Non-pigmented ciliary epithelial cell (primary cell): ENCODE measurements at regions not wholly inside any gene's neighbourhood (a gene's known extent, or its start where the extent isn't known, plus 50 kb on each side); places are given as distances from the start of the nearest gene placed in this dataset.
"Not testable (repeated sequence)": the region's sequence is repeated elsewhere in the genome, so short reads cannot be mapped to it uniquely, and the experiment has no call there.

Source experiments
- DNase-seq: peaks from one replicate; pipeline ENCODE4 v3.0.0-alpha.2; 2010; ENCODE audit warnings: low read depth

DNA sequence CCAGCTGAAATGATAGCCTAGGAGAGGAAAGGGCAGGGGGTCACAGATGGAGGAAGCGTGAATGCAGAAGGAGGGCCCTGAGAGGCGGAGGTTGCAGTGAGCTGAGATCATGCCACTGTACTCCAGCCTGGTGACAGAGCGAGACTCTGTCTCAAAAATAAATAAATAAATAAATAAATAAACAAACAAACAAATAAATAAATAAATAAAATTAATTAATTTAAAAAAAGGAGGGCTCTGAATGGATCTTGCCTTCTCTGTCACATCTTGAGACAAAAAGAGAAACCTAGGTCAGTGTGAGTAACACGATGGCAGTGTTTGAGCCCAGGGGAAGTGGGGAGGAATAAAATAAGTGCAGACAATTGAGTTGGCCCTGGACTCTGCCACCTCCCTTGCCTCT lies 182.3 kb upstream of the DAAM1 start:
- not testable (repeated sequence) for DNase-seq

DNA sequence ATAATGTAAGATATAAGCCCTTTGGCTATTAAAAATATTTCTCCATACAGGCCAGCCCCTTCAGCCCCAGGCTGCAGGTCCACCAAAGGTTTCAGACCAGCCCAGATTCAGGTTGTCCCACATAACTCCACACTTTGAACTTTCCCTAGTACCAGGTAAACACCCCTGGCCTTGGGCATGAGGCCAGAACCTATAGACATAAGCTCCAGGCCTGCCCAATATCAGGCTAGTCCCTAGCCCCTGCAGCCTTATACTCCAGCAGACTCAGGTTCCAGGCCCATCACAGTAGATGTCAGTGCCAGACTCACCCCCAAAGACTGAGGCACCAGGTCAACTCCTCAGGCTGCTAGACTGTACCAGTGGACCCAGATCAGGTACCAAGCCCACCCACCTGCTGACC lies 178.5 kb upstream of the DAAM1 start:
- no peak for DNase-seq

DNA sequence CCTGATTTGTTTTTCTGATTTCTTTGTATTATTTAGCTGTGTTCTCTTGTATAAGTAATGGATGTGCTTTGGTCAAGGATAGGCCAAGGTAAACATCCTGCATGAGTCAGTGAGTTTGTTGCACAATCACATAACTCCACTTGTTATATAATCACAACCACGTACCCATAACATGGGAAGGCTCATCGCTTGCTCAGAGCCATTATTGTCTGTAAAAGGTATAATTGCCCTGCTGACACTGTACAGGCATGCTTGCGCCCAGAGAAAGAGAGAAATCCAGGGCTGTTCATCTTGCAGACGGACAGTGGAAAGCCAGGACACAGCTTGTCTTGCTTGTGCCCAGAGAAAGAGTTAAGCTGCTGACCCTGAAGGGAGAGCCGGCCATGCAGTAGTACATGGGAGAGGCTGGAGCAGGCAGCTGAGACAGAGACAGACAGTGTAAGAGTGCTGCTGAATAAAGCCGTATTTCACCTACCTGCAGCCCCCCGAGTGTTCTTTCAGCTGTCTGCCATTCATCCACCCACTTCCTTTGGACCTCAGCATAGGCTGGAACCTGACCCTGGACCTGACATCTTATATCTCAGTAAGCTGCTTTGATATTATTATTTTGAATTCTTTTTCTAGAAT lies 174.7 kb upstream of the DAAM1 start:
- peak; percentile 20 for DNase-seq

DNA sequence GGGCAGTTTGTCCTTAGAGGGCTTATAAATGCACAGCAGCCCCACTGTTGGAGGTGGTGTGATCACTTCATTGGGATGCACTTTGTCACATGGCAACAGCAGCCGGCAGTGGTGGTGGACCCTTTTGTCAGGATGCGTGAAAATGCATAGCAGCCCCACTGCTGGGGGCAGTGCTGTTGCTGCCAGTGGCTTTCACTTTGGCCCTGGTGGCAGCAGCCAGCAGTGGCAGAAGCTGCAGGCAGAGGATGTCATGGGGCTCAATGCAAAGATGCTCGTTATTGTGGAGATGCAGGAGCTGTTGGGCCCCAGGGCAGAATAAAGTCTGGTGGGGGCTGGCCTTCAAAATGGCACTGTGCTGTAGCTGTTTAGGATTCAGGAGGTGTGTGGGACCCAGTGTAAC lies 173.0 kb upstream of the DAAM1 start:
- DNase-seq: no peak

DNA sequence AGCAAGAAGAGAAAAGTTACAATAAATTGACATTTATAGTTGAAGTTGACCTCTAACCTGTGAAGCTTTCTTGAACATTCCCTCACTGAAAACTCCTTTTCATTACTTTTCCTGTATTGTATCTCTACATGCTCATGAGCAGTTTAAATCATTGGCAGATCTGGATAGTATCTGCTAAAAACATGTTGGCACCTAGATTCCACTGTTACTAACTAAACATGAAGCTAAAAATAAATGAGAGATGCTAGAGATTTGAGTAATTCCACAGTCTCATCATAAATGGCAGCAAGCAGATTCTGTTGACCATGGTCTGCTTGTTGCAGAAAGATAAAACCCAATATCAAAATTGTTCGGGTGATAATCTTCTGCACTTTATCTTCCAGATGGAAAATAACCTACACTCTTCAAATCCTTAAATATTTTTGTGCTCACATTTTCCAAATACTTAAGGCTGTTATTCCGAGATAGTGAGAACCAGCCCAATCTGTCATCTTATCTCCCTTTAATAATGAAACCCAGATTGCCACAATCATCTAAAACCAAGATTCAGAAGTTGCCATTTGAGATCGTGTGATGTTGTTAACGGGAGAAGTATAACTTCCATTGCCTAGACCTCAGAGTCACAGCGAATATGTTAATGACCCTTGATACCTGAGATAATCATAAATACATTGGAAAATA lies 171.0 kb upstream of the DAAM1 start:
- DNase-seq: no peak

DNA sequence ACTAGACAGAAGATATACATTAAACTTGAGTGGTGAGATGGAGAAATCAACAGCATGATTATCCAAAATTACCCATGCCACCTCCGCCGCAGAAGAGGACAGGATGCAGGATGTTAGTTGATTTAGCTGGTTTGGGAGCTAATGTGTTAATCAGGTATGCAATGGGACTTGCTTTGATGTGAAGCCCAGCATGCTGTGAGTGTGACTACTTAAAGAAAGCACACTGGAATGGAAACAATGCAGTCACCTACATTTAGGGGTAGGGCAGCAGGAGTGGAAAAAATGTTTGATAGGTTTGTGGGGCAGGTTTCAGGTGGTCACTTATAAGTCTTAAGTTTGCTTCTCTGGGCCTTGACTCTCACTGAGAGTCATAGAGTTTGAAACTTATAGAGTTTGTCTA lies 170.0 kb upstream of the DAAM1 start:
- no peak for DNase-seq

DNA sequence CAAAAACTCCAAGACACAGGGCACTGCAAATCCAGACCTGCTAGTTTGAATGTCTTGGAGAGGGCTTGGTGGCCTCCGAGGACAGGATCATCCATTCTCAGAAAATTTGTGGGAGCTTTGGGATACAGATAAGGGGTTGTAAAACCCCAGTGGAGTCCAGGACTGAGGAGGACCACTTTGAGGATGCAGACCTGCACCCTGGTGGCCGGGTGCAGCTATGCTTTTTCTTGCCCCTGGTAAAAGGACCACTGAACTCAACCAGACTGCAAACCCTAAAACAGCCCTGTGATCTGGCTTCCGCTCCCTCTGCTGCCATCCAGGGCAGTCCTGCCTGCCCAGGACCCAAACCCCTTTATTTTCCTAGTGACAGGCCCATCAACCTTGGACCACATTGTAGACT lies 169.5 kb upstream of the DAAM1 start:
- no peak for DNase-seq

DNA sequence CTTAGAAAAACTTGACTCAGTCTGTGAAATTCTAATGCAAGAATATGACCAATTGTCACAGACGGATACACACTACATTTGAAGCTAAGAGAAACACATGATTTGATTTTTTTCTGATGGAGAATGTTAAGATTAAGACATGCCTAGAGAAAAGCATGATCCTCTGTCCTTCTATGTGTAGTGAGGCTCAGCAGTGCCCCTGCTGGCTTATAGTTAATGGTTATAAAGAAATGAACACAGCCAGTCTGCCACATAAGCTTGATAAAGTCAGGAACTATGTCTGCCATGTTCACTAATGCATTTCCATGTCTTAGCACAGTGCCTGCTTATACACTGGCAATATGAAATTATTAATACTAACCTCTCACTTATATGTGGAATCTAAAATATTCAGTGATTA lies 168.1 kb upstream of the DAAM1 start:
- no peak for DNase-seq

DNA sequence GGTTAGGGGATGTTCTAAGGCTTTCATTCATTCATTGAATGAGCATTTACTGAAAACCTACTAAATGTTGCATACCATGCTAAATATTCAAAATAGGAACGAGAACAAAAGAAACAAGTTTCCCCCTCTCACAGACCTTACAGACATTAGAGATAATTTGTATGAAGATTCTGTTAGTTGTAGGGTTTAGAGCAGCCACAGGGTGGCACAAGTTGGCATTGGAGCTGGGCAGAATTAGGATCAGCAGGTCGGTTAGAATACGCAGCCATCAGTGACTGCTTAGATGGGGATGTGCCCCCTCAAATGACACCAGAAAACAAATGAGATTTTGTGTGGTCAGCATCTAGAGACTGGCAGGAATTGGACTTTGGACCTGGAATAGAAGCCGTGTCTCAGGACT lies 166.3 kb upstream of the DAAM1 start:
- no peak for DNase-seq

DNA sequence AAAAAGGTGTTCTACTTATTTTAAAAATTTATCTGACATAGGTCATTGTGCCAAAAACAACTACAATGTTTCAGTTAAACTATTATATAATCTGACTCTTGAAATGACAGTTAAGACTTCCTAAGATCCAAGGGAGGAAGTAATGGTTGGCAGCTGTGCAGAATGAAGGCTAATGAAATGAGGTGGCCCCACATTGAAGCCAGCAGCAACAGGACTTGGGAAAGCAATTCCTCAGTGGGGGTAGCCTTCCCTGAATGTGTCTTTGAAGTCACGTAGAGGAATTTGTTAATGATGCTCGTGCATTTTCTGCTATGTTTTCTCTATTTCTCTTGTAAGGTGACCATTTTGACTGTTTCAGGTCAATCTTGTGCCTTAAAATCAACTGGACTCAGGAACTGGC lies 162.4 kb upstream of the DAAM1 start:
- DNase-seq: no peak

DNA sequence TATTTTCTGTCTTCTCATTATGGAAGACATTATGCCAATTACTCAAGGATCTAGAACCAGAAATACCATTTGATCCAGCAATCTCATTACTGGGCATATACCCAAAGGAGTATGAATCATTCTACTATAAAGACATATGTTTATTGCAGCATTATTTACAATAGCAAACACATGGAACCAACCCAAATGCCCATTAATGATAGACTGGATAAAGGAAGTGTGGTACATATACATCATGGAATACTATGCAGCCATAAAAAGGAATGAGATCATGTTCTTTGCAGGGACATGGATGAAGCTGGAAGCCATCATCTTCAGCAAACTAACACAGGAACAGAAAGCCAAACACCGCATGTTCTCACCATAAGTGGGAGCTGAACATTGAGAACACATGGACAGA lies 161.8 kb upstream of the DAAM1 start:
- DNase-seq: not testable (repeated sequence)

DNA sequence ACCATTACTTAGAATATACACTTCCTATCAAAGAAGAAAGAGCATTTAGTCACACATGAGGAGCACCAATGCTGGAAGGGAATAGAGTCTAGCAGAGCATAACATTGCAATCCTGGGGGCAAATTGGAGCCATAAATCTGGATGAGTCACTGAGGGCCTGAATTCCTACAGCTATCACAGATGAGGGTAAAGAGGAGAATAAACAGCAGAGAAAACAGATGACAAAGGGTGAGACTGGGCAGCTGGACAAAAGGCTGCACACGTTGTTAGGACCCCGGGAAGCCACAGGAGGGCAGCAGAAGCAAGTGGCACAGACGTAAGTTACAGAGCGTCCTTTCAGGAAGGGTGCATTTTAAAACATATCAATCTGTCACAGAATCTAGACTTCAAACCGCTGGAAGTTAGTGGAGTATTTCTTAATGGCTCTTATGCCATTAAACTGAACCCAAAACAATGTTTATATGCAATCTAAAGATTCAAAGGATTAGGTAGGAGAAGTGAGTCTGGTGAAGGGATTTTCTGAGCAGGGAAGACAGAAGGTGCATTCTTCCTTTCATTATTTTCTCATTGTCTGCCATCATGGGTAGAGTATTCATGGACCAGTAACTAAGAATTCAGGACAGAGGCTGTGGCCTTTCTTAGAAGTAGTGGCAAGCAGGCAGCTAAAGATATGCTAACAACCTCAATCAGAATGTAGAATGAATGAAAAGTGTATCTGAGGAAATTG lies 159.8 kb upstream of the DAAM1 start:
- DNase-seq: peak; percentile 83

DNA sequence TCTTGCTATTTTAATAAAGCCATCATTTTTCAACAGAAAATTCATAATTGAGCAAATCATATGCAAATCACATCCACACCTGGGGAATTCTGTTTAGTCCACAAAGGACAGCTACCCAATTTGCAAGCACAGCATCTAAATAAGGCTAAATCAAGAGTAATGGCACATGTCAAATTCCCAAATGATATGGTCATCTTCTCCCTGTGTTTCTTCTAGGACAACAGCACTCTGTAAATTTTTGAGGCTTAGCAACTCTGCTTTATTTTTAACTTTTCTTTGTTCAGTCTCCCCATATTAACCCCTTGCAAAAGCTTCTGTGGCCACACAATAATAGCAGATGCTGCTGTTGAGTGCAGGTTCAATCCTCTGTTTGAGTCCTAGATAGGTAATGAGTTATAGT lies 155.6 kb upstream of the DAAM1 start:
- no peak for DNase-seq

DNA sequence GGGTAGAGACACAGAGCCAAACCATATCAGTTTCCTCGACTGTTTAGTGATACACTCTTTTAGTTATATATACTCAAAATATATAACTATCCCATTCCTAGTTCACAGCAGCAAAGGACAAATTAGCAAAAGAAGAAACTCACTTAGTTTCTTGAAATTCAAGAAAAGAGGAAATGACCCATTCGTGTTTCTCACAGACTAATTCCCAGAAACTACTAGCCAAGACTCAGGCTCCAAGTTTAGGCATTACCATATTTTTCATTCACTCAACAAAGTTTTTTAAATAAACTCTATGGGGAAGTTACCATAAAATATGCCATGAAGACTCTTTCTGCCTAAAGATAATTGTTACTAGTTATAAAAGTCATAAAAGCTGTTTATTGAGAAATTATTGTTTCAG lies 152.3 kb upstream of the DAAM1 start:
- no peak for DNase-seq

DNA sequence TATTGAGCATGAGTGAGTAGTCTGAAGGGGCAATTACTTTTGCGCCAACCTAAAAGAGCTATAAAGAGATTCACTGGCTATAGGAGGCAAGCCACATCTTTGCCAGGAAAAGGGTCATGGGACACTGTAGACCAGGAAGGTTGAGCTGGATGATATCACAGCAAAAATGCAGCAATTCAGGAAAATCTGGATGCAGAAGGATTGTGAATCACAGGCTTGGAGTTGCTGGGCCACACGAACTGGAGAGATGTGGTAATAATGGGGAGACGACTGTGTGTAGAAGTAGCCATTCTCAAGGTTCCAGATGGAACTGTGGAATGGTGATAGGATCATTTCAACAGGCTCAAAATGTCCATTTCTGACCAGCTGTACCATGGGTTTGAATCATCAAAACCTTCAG lies 151.4 kb upstream of the DAAM1 start:
- no peak for DNase-seq

DNA sequence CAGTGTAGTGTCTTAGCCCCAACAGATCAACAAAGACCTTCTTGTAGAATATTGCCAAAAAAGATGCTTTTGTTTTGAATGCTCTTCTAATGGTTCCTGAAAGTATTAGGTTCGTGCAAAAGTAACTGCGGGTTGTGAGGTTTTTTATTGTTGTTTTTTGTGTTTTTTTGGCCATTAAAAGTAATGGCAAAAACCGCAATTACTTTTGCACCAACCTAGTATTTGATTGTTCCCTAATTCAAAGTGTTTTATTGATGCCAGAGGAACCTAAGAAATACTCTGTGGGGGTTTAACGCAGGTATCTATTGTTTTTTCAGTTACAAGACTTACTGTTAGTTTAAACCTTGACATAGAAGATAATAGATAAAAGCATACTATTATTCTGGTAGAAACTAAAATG lies 150.8 kb upstream of the DAAM1 start:
- DNase-seq: no peak

DNA sequence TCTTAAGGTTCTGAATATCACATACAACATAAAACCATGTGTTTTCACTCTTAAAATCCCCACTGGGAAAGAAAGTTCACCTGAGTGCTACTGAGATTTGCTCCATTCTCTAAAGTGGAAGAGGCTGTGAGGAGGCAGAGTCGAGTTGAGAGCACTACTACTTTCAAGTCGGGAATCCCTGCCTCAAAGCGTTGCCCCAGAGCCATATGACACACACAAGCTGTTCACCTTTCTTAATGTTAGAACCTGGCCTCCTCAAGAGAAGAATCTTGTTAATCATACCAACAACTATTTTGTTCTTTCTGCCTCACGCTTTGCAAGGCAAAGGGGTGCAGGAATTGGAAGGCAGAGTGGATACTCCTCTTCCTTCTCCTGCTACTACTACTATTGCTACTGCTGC lies 149.7 kb upstream of the DAAM1 start:
- no peak for DNase-seq

DNA sequence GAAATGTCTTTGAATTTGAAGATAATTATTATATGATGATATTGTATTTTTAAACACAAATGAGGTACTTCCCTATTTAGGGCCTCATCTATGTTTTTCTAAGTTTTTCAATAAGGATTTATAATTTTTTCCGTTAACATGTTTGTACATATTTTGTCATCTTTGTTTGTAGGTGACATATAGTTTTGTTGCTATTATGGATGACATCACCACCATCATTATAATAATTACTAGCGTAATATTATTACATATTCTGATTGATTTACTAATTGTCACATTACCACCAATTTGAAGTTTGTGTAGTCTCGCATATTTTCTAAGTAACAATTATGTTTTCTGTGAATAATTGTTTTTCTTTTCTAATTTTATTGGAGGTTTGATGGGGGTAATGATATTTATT lies 147.2 kb upstream of the DAAM1 start:
- DNase-seq: no peak

DNA sequence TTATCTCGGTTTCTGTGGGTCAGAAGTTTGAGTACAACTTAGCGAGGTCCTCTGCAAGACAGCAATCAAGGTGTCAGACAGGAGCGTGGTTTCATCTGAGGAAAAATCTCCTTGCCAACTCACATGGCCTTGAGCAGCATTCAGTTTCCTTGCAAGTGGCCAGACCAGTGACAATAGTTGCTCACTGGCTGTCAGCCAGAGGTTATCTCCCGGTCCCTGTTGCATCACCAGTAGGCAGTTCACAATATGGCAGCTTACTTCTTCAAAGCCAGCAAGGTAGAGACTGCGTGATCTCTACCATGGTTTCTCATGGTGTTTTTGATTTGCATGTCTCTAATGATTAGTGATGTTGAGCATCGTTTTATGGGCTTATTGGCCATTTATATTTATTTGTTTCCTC lies 143.8 kb upstream of the DAAM1 start:
- no peak for DNase-seq

DNA sequence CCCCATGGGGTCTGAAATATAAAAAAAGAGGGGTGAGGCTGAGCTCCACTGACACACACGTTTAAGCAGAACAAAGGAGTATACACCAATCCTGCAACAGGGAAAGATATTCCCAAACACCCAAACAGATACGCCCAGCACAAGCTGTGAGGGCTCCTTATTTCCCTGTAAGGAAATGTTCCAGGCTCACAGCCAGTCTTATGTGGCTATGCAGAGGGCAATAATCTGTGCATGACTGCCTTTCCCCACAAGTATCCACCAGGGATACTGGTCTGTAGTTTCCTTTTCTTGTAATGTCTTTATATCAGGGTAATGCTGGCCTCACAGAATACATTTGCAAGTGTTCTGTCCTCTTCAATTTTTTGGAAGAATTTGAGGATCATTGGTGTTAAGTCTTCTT lies 141.7 kb upstream of the DAAM1 start:
- DNase-seq: no peak

DNA sequence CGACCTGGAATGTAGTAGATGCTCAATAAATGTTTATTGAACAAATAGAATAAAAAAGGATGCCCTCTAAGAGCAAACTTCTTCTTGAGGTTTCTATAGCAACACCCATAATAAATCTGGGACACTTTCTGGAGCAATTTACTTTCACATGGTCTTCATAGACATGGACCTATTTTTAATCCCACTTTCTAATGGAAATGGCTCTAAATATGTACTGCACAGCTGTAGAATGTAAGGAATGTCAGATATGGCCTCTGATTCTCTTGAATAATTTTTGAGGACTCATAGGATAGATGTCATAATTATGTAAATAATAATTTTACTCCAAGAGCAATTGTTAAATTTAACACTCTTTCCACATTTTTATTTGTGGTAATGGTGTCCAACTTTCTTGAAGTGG lies 133.5 kb upstream of the DAAM1 start:
- DNase-seq: no peak

DNA sequence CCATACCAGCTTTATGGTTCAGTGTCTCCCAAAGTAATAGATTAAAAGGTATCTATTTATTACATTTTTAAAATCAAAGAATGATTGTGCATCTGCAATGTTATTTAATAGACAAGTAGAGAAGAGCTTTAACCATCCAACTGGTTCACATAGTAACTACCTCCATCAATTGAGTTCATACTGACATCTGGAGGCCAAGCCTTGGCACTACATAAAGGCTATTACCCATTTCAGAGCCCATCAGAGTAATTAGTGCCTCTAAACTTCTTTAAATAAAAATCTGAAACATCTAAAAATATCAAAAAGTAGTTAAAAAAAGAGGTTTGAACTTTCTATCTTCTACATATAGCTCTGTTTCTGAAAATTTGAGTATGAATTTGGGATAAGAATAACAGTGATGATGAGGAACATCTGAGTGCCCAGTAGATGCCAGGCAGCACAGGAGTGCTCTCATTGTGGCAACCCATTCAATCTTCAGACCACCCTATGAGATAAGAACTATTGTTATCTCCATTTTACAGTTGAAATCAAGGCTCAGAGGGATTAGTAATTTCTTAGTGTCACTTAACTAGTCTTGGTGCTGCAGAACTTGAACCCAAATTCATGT lies 132.9 kb upstream of the DAAM1 start:
- peak; percentile 28 for DNase-seq

DNA sequence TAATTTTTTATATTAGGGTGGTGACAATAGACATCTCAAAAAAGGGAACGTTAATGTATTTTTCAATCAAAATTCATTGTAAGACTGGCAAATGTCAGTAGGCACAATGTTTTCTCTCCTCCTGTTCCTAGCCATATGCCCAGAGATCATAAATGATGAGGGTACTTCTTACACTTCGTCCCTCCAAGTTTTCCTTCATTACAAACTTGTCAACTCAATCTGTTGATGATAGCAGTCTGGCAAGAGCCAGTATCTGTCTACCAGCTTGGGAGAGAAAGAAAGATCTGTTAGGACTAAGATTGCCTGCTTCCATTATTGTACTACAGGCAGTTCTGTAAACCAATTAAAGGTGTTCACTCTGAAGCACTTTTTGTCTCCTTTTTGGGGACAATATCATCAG lies 130.9 kb upstream of the DAAM1 start:
- DNase-seq: no peak
